ENCODE measurements at regions not wholly inside any gene's neighbourhood (a gene's known extent, or its start where the extent isn't known, plus 50 kb on each side); places are given as distances from the start of the nearest gene placed in this dataset.

DNA sequence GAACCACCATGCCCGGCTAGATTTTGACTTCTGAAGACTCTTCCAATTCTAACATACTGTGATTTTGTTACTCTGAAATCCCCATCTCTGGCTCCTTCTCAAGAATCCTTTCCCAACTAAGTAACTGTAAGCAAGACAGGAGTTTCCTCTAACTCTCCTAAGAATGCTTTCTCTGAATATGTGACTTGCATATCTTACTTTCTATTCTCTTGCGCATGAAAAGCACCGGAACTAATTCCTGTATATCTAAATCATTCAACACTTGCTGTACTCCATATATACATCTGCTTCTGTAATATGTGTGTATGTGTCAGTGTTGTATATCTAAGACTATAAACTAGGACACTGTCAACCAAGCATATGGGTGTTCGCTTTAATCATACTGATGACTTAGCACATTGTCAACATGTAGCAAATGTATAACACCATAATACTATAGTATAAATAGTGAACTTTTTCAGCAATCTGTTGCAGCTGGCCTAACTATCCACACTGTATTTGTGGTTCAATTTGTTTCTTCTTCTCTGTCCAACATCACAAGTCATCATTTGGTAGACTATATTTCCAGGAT is 108.1 kb upstream of the PRDM1 start:
- peaks cover 27 to 89% (median 38%) of the 10 kb centered on the region in 5 donors for H3K27me3 Mint-ChIP-seq
- no peak for ATAC-seq
- POLR2A ChIA-PET = no interaction called here
- peaks cover 5 to 18% (median 11%) of the 10 kb centered on the region in 9 donors for H3K9me3 Mint-ChIP-seq
- no peak for DNase-seq
- peaks cover 10 to 21% (median 17%) of the 10 kb centered on the region in 4 donors for H3K4me1 Mint-ChIP-seq
- no peak overlapping the region for H3K27ac Mint-ChIP-seq
- H3K36me3 Mint-ChIP-seq = peaks cover 8 to 24% (median 10%) of the 10 kb centered on the region in 3 donors
- H3K4me3 Mint-ChIP-seq = no peak overlapping the region

DNA sequence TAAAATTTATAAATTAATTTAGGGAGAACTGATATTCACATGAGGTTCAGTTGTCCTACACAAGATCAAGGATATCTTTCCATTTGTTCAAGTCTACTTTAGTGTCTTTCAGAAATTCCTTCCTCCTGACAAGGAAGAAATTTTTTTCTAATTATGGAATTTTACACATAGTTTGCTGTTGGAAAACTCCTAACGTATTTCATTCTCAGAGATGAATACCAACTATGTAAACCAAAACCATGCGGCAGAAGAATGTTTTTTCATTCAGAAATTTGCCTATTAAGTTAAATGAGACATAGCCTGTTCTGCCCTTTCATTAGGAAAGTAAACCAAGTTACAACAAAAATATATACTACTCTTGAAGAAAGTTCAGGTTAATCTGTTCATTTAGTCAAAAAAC is 111.2 kb upstream of the PRDM1 start:
- H3K27ac Mint-ChIP-seq = no peak overlapping the region
- peaks cover 13 to 69% (median 16%) of the 10 kb centered on the region in 5 donors for H3K27me3 Mint-ChIP-seq
- POLR2A ChIA-PET = no interaction called here
- peaks cover 5 to 6% (median 6%) of the 10 kb centered on the region in 4 donors for H3K4me1 Mint-ChIP-seq
- ATAC-seq = no peak
- no peak for DNase-seq
- H3K36me3 Mint-ChIP-seq = peaks cover 0 to 28% (median 25%) of the 10 kb centered on the region in 3 donors
- H3K9me3 Mint-ChIP-seq = peaks cover 13 to 47% (median 22%) of the 10 kb centered on the region in 9 donors
- H3K4me3 Mint-ChIP-seq = no peak overlapping the region

DNA sequence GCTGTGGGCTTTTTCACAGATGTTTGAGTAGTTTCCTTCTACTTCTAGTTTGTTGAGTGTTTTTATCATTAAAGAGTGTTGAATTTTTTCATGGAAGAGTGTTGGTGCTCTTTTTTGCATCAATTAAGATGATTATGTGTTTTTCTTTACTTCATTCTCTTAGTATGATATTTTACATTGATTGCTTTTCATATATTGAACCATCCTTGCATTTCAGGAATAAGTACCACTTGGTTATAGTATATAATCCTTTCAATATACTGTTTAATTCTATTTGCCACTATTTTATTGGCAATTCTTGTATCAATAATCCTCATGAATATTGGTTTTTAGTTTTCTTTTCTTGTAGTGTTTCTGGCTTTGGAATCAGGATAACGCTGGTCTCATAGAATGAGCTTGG is 113.7 kb upstream of the PRDM1 start:
- H3K4me3 Mint-ChIP-seq = no peak overlapping the region
- H3K27me3 Mint-ChIP-seq = peaks cover 4 to 44% (median 6%) of the 10 kb centered on the region in 5 donors
- peaks cover 27 to 71% (median 34%) of the 10 kb centered on the region in 9 donors for H3K9me3 Mint-ChIP-seq
- ATAC-seq = no peak
- no peaks in the 10 kb centered on the region for H3K4me1 Mint-ChIP-seq
- H3K36me3 Mint-ChIP-seq = peaks cover 0 to 40% (median 30%) of the 10 kb centered on the region in 3 donors
- H3K27ac Mint-ChIP-seq = no peak overlapping the region
- POLR2A ChIA-PET = no interaction called here
- no peak for DNase-seq

DNA sequence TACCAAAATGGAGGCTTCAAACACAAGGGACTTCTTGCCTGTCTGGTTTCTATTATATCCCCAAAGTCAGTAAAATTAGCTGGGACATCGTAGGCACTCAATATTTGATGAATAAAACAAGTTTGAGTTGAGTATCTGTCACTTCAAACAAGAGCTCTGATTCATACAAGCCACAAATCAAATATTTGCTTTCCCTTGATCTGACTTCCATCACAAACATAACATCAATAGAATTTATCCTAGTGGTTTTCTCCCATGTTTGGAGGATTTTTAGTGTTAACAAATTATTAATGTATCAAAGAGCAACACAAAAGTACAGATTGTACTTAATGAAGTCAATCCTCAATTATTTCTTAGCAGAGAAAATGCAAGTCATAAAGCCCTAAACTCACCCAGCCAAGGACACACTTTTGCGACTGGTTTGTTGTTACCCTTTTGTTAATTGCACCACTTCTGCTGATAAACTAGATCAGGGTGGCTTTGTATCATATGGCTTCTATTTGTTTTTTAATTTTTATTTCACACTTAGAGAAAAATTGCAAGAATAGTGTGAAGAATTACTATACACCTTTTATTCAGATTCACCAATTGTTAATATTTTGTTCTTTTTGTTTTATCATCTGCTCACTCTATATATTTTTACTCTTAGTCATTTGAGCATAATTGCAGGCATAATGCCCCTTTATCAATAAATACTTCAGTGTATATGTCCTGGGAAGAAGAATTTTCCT is 117.4 kb upstream of the PRDM1 start:
- peaks cover 21 to 60% (median 31%) of the 10 kb centered on the region in 9 donors for H3K9me3 Mint-ChIP-seq
- H3K4me1 Mint-ChIP-seq = no peaks in the 10 kb centered on the region
- H3K36me3 Mint-ChIP-seq = peaks cover 0 to 33% (median 28%) of the 10 kb centered on the region in 3 donors
- POLR2A ChIA-PET = no interaction called here
- H3K27ac Mint-ChIP-seq = no peak overlapping the region
- DNase-seq (no peak), ATAC-seq (no peak)
- H3K27me3 Mint-ChIP-seq = peaks cover 0 to 23% (median 10%) of the 10 kb centered on the region in 5 donors
- H3K4me3 Mint-ChIP-seq = no peak overlapping the region

DNA sequence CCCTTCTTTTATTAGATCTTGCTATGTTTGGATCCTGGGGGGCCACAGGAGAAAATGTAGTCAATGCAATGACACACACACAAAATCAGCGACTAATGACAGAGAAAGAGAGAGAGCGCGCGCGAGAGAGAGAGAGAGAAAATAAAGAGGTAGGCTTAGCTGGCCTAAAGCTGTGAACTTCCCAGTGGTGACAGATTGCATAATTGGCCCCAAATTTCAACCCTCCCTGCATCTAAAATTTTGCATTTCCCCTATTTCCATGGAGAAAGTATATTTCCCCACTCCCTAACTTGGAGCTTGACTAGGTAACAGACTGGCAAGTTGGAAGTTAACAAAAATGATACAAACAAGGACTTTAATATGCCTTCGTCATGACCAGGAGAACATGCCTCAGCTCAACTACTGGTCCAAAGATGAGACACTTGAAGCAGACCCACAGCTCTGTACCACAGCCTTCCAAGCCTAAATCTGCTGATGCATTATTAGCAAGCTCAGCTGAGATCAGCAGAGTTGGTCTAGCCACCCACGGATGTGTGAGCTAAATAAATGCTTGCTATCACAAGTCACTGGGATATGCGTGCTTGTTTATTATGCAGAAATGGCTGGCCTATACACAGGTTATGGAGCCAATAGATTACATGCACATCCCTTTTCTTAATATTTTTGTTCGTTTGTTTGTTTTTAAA is 118.1 kb upstream of the PRDM1 start:
- peaks cover 0 to 19% (median 5%) of the 10 kb centered on the region in 5 donors for H3K27me3 Mint-ChIP-seq
- H3K4me3 Mint-ChIP-seq = no peak overlapping the region
- no peaks in the 10 kb centered on the region for H3K4me1 Mint-ChIP-seq
- no peak overlapping the region for H3K27ac Mint-ChIP-seq
- H3K36me3 Mint-ChIP-seq = peaks cover 0 to 26% (median 22%) of the 10 kb centered on the region in 3 donors
- peaks cover 19 to 53% (median 24%) of the 10 kb centered on the region in 9 donors for H3K9me3 Mint-ChIP-seq
- POLR2A ChIA-PET = no interaction called here
- ATAC-seq (no peak), DNase-seq (no peak)

DNA sequence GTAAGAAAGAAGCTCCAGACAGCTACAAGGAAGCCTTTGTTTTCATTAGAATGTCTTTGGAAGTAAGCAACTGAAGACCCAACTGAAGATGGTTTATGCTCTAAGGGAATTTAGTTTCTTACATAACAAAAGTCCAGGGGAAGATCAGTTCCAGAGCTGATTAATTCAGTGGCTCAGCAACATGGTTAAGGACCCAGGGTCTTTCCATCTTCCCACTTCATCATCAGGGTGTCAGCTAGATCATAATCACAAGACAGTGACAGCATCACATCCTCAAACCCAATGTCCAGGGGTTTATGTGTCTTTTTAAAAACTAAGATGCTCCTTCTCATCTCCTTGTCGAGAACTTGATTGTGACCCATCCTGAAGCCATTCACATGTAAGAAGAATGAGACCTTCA is 119.7 kb upstream of the PRDM1 start:
- Mint-ChIP-seq H3K4me1 (no peaks in the 10 kb centered on the region), H3K4me3 (no peak overlapping the region), H3K9me3 (peaks cover 14 to 37% (median 19%) of the 10 kb centered on the region in 9 donors), H3K27me3 (peaks cover 0 to 10% (median 7%) of the 10 kb centered on the region in 5 donors), H3K36me3 (peaks cover 0 to 15% (median 8%) of the 10 kb centered on the region in 3 donors), H3K27ac (no peak overlapping the region)
- no peak for DNase-seq
- POLR2A ChIA-PET = no interaction called here
- ATAC-seq = no peak

DNA sequence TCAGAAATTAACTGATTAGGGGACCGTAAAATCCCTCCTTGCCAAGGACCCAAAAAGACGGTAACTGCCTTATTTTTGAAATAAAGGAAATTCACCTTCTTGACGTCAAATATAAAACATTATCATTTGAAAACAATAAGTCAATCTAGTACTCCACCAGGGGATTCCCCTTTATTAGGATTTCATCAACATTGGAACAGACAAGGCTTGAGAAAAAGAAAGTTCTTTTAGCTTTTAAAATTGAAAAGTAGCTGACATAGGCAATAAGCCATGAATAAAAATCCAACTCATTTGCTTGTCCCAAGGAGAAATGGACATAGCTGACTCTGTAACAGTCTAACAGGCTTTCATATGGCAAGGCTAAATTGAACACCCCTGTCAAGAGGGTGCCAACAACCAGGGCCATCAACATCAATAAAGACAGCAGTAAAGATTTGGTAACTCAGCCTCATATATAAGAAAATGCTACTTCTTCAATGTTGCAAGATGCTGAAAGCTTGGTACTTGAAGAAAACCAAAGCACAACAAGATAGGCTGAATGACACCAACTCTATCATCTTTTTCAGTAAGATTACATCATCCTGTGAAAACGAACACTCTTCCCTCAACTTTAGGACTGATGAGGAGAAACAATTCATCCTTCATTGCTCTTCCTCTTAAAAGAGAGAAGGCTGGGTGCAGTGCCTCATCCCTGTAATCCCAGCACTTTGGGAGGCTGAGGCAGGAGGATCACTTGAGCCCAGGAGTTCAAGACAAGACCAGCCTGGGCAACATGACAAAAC is 121.0 kb upstream of the PRDM1 start:
- peaks cover 14 to 24% (median 14%) of the 10 kb centered on the region in 9 donors for H3K9me3 Mint-ChIP-seq
- peaks cover 0 to 10% (median 7%) of the 10 kb centered on the region in 5 donors for H3K27me3 Mint-ChIP-seq
- no peaks in the 10 kb centered on the region for H3K4me1 Mint-ChIP-seq
- POLR2A ChIA-PET = no interaction called here
- H3K36me3 Mint-ChIP-seq = peaks cover 0 to 15% (median 5%) of the 10 kb centered on the region in 3 donors
- DNase-seq = no peak
- ATAC-seq = no peak
- no peak overlapping the region for H3K4me3 Mint-ChIP-seq
- H3K27ac Mint-ChIP-seq = no peak overlapping the region

DNA sequence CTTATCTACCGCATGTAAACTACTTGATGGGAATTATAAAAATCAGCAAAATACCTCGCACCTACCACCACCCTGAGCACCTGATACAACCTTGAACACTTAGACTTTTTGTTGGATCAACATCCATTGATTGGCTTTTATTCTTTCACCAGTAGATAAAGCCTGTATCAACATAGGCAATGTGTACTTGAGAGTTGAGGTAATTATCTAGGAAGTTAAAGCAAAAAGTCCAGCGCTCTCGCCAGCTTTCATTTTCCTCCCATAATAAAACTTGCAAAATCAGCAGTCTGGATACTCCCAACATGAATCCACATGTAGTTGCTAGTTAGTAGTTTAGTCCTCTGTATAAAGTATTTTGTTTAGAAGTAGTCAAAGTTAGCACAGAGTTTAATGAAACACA is 132.0 kb upstream of the PRDM1 start:
- POLR2A ChIA-PET = no interaction called here
- no peaks in the 10 kb centered on the region for H3K4me1 Mint-ChIP-seq
- no peak overlapping the region for H3K4me3 Mint-ChIP-seq
- ATAC-seq (no peak), DNase-seq (no peak)
- peaks cover 1 to 12% (median 6%) of the 10 kb centered on the region in 5 donors for H3K27me3 Mint-ChIP-seq
- H3K27ac Mint-ChIP-seq = no peak overlapping the region
- H3K9me3 Mint-ChIP-seq = no peaks in the 10 kb centered on the region
- H3K36me3 Mint-ChIP-seq = no peaks in the 10 kb centered on the region

DNA sequence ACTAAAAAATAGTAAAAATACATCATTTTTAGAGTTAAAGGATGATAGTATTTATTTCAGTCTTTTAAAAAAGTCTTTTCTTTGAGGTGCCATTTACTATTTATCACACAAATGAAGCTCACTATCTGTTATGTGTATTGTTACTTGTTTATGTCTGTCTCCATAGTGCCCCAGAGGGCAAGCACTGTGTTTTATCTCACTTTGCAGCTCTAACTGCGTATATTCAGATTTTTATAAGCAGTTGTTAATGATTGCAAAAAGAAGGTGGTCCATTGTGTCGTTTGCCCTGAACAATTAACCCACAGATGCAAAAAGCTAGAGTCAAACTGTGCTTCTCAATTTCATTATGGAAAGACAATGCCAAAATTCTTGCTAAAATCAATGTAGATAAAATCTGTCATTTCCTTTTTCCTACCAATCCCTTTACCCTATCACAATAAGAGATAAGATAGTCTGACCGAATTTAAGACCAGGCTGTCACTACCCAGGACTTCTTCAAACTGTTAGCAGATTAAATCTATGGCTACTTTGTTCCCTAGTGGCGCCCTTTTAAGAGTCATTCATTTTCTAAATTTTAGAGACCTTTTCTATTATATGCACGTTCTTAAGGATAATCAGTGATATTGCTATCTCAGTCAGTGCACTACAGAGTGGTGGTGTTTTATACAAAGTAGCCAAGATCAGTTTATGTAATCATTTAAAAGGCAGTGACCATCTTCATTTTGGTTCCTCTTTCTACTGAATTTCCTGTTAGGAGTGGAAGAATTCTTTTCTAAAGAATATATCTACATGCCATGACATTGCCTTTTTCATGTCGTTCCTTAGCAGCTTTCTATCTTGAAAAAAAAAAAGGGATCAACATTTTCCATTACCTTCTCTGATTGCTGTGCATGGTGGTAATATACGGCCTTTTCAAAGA is 133.1 kb upstream of the PRDM1 start:
- H3K9me3 Mint-ChIP-seq = no peaks in the 10 kb centered on the region
- no peaks in the 10 kb centered on the region for H3K4me1 Mint-ChIP-seq
- no peak overlapping the region for H3K4me3 Mint-ChIP-seq
- H3K36me3 Mint-ChIP-seq = no peaks in the 10 kb centered on the region
- H3K27ac Mint-ChIP-seq = peak overlapping the region in 1 of 10 donors; percentile 29
- POLR2A ChIA-PET = no interaction called here
- DNase-seq (no peak), ATAC-seq (no peak)
- H3K27me3 Mint-ChIP-seq = peaks cover 1 to 12% (median 6%) of the 10 kb centered on the region in 5 donors

DNA sequence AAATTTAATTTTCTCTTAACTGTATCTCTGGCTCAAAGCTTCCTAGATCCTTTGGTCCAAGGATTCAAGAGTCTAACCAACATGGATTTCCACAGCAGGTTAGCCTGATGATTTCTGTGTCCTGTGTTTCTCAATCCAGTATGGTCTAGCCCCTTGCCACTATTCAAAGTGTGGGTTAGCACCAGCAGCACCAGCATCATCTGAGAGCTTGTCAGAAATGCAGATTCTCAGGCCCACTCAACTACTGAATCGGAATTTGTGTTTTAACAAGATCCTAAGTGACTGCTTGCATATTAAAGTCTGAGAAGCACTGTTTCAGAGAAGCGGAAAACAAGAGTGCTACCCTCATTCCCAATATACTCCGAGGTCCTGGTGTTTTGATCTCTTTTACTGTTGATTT is 133.8 kb upstream of the PRDM1 start:
- Mint-ChIP-seq H3K27ac (no peak overlapping the region), H3K4me3 (no peak overlapping the region), H3K9me3 (no peaks in the 10 kb centered on the region), H3K36me3 (no peaks in the 10 kb centered on the region), H3K27me3 (peaks cover 1 to 12% (median 6%) of the 10 kb centered on the region in 5 donors), H3K4me1 (no peaks in the 10 kb centered on the region)
- ATAC-seq (no peak), DNase-seq (no peak)
- POLR2A ChIA-PET = no interaction called here

DNA sequence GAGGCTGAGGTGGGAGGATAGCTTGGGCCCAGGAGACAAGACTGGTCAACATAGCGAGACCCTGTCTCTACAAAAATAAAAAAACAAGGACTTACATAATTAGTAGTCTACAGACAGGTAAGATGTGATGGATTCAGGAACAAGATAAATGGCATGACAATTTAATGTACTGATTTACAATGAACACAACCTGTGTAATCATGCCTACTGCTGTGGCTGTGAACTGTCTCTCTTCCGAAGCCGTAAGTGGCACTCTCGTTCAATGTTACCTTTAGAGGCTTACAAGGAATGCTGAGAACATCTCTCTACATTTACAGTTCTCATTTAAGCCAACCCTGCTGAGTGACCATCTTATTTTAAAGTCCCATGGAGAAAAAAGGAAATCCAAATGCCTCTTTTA is 134.8 kb upstream of the PRDM1 start:
- H3K27ac Mint-ChIP-seq = no peak overlapping the region
- H3K36me3 Mint-ChIP-seq = no peaks in the 10 kb centered on the region
- no peak overlapping the region for H3K4me3 Mint-ChIP-seq
- DNase-seq = no peak
- no peak for ATAC-seq
- H3K27me3 Mint-ChIP-seq = peaks cover 0 to 7% (median 2%) of the 10 kb centered on the region in 5 donors
- no peaks in the 10 kb centered on the region for H3K9me3 Mint-ChIP-seq
- no peaks in the 10 kb centered on the region for H3K4me1 Mint-ChIP-seq
- POLR2A ChIA-PET = no interaction called here

DNA sequence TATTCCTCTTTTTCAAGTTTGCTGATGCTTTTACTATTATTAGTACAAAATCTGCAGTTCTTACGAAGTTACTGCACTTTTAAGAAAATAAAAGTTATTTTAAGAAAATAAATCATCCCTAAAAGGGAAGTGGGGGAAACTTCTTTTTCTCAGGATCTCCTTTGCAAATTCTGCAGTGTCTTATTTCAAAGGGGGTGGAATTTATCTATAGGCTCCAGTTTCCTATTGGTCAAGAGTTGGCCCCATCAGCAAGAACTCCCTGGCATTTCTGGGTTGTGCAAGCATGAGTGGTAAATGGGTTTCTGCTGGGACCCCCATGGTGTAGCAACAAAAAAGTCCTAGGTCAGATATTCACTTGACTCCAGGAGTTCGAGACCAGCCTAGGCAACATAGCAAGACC is 136.3 kb upstream of the PRDM1 start:
- no peaks in the 10 kb centered on the region for H3K4me1 Mint-ChIP-seq
- H3K36me3 Mint-ChIP-seq = no peaks in the 10 kb centered on the region
- DNase-seq (no peak), ATAC-seq (no peak)
- H3K4me3 Mint-ChIP-seq = no peak overlapping the region
- no peaks in the 10 kb centered on the region for H3K9me3 Mint-ChIP-seq
- H3K27ac Mint-ChIP-seq = no peak overlapping the region
- POLR2A ChIA-PET = no interaction called here
- H3K27me3 Mint-ChIP-seq = peaks cover 0 to 20% (median 11%) of the 10 kb centered on the region in 5 donors
